Prostate gland (tissue), 2 donors: ENCODE measurements at regions not wholly inside any gene's neighbourhood (a gene's known extent, or its start where the extent isn't known, plus 50 kb on each side); places are given as distances from the start of the nearest gene placed in this dataset.

Source experiments
- DNase-seq: peaks from one replicate; pipeline ENCODE4 v3.0.0-alpha.2; 2019; ENCODE audit warnings: low spot score
- H3K27ac ChIP-seq, 2 donors: fragments of 200-600 bp; sonication (generic); 2 replicates each; pipeline ENCODE4 v1.5.1; 2017 to 2019
- H3K27me3 ChIP-seq: fragments of 200-600 bp; sonication (generic); replicated peaks from 2 replicates; pipeline ENCODE4 v1.5.1; 2019; ENCODE audit not compliant: insufficient read depth
- H3K36me3 ChIP-seq, 2 donors: fragments of 200-600 bp; sonication (generic); 1 replicate in 1 of 2; 2 replicates in 1 of 2; pipeline versions ENCODE4 v1.5.1 to v1.8.1; 2017 to 2019
- H3K4me1 ChIP-seq: fragments of 200-600 bp; sonication (generic); replicated peaks from 2 replicates; pipeline ENCODE4 v1.5.1; 2019
- H3K4me3 ChIP-seq, 2 donors: fragments of 200-600 bp; sonication (generic); 2 replicates each; pipeline ENCODE4 v1.5.1; 2017 to 2019
- H3K9me3 ChIP-seq: fragments of 200-600 bp; sonication (generic); 2 replicates; pipeline ENCODE4 v1.5.1; 2017
- POLR2A ChIP-seq: fragments of 450-650 bp; IDR thresholded peaks from one replicate; pipeline ENCODE4 v1.6.1; 2016; ENCODE audit warnings: antibody characterized with exemption, mild to moderate bottlenecking
- POLR2AphosphoS5 ChIP-seq: sonication (generic); formaldehyde crosslinking; IDR thresholded peaks from one replicate; pipeline ENCODE4 v1.6.1; 2017; ENCODE audit warnings: antibody characterized with exemption
- WGBS: methylation state at CpG from one replicate; pipeline ENCODE4 v1.1.5; 2018; 5-methylcytosine and 5-hydroxymethylcytosine counted together
- intact Hi-C: fragments of 100-400 bp; cut with DNase I; formaldehyde crosslinking; loops from one replicate; pipeline ENCODE4 v1.14.2; 2022
- TF ChIP-seq, protein P1 (sequence below), 4 experiments: fragments of 200-600 bp in 2 of 4; fragments of 450-650 bp in 2 of 4; sonication (generic) in 2 of 4; IDR thresholded peaks; 1 replicate in 3 of 4; 2 replicates in 1 of 4; pipeline ENCODE4 v1.5.1; 2016 to 2019; ENCODE audit warnings: antibody characterized with exemption in 4 of 4, mild to moderate bottlenecking in 2 of 4, moderate library complexity in 2 of 4

GRCh38 chr18:70426818-70427217, 138.0 kb downstream of the SOCS6 start:
- H3K36me3 ChIP-seq = no peaks in the 10 kb centered on the region
- no peaks in the 10 kb centered on the region for H3K27me3 ChIP-seq
- DNase-seq = no peak
- no peaks in the 10 kb centered on the region for H3K4me1 ChIP-seq
- no peaks in the 10 kb centered on the region for H3K9me3 ChIP-seq
- TF ChIP-seq, protein P1, sequence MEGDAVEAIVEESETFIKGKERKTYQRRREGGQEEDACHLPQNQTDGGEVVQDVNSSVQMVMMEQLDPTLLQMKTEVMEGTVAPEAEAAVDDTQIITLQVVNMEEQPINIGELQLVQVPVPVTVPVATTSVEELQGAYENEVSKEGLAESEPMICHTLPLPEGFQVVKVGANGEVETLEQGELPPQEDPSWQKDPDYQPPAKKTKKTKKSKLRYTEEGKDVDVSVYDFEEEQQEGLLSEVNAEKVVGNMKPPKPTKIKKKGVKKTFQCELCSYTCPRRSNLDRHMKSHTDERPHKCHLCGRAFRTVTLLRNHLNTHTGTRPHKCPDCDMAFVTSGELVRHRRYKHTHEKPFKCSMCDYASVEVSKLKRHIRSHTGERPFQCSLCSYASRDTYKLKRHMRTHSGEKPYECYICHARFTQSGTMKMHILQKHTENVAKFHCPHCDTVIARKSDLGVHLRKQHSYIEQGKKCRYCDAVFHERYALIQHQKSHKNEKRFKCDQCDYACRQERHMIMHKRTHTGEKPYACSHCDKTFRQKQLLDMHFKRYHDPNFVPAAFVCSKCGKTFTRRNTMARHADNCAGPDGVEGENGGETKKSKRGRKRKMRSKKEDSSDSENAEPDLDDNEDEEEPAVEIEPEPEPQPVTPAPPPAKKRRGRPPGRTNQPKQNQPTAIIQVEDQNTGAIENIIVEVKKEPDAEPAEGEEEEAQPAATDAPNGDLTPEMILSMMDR (IDR thresholded peaks at IDR 0.05) = no peak
- TF ChIP-seq POLR2AphosphoS5 (no peak), POLR2A (no peak)
- H3K27ac ChIP-seq = no peak overlapping the region
- WGBS = 80% methylated on average over 9 of the region's 9 CpGs
- intact Hi-C loops = no loop called here
- H3K4me3 ChIP-seq = no peak overlapping the region

GRCh38 chr18:70425236-70425635, 136.4 kb downstream of the SOCS6 start:
- Histone ChIP-seq H3K9me3 (no peaks in the 10 kb centered on the region), H3K27ac (no peak overlapping the region), H3K27me3 (no peaks in the 10 kb centered on the region), H3K4me3 (no peak overlapping the region), H3K36me3 (no peaks in the 10 kb centered on the region), H3K4me1 (no peaks in the 10 kb centered on the region)
- WGBS = 84% methylated on average over 3 of the region's 3 CpGs
- intact Hi-C loops = no loop called here
- no peak for TF ChIP-seq POLR2A
- TF ChIP-seq, protein P1 (IDR thresholded peaks at IDR 0.05) = no peak
- TF ChIP-seq POLR2AphosphoS5 = no peak
- DNase-seq = no peak

DNA sequence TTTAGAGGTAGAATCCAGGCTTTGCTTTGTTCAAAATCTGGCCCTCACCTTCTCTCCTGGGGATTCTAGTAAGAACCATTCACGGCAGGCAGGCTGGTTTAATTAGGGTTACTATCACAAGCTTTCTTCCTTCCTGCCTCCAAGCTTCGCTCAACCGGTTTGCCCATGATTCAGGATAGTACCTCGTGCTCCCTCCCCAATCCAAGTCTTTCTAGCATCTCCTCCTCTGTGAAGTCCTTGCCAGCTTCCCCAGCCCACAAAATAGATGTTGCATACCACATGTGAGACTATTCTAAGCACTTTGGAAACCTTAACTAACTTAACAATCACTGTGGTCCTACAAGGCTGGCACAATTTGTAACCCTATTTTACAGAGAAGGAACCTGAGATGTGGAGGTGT, 135.1 kb downstream of the SOCS6 start:
- DNase-seq = peak; percentile 63
- intact Hi-C loops = no loop called here

DNA sequence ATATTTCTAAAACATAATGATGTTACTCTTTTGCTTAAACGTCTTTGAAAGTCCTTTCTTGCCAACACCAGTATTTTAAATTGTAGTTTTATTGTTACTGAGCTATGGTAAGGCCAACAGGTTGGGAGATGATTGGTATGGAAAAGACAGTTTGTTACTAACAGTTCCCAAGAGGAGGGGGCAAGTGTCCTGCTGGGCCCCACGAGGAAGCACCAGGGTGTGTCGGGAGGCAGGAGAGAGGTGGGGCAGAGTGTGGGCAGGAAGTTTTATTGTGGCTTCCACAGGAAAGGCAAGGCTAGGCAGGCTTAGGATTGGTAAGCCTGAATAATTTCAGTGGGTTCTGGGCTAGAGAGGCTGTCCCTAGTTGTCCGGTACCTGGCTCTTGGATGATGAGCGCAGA, 134.3 kb downstream of the SOCS6 start:
- intact Hi-C loops = no loop called here
- H3K4me1 ChIP-seq = no peaks in the 10 kb centered on the region
- no peaks in the 10 kb centered on the region for H3K9me3 ChIP-seq
- no peak overlapping the region for H3K4me3 ChIP-seq
- no peaks in the 10 kb centered on the region for H3K36me3 ChIP-seq
- H3K27ac ChIP-seq = no peak overlapping the region
- H3K27me3 ChIP-seq = no peaks in the 10 kb centered on the region
- no peak for DNase-seq
- WGBS = 39% methylated on average over 5 of the region's 5 CpGs
- TF ChIP-seq POLR2A (no peak), POLR2AphosphoS5 (no peak)
- TF ChIP-seq, protein P1 (IDR thresholded peaks at IDR 0.05) = no peak

More for the DNA sequence above, 135.1 kb downstream of the SOCS6 start:
- Histone ChIP-seq H3K27me3 (no peaks in the 10 kb centered on the region), H3K36me3 (no peaks in the 10 kb centered on the region), H3K4me3 (no peak overlapping the region), H3K9me3 (no peaks in the 10 kb centered on the region), H3K27ac (no peak overlapping the region), H3K4me1 (no peaks in the 10 kb centered on the region)
- TF ChIP-seq POLR2AphosphoS5 = peak; percentile 31
- TF ChIP-seq, protein P1 (IDR thresholded peaks at IDR 0.05) = no peak
- 32% methylated on average over 4 of the region's 4 CpGs for WGBS

GRCh38 chr18:70422391-70422965, 133.6 kb downstream of the SOCS6 start:
- intact Hi-C loops = no loop called here
- H3K4me3 ChIP-seq = no peak overlapping the region
- TF ChIP-seq POLR2AphosphoS5 (no peak), POLR2A (no peak)
- TF ChIP-seq, protein P1 (IDR thresholded peaks at IDR 0.05) = no peak
- H3K27ac ChIP-seq = no peak overlapping the region
- H3K9me3 ChIP-seq = no peaks in the 10 kb centered on the region
- WGBS = 60% methylated on average over 1 of the region's 1 CpG
- no peaks in the 10 kb centered on the region for H3K27me3 ChIP-seq
- no peaks in the 10 kb centered on the region for H3K4me1 ChIP-seq
- no peaks in the 10 kb centered on the region for H3K36me3 ChIP-seq
- DNase-seq = no peak
